GM08714 (cell line): ENCODE measurements at regions not wholly inside any gene's neighbourhood (a gene's known extent, or its start where the extent isn't known, plus 50 kb on each side); places are given as distances from the start of the nearest gene placed in this dataset.

Experiments used
- H3K4me3 ChIP-seq: fragments of 200-500 bp; sonication (Bioruptor generic); 2 replicates; pipeline ENCODE4 v1.5.1; 2014; ENCODE audit warnings: mild to moderate bottlenecking, low read length, inconsistent platforms
- ZNF274 ChIP-seq: IDR thresholded peaks from 2 replicates; pipeline ENCODE4 v1.6.1; 2012; ENCODE audit warnings: mild to moderate bottlenecking, low read depth, low read length

DNA sequence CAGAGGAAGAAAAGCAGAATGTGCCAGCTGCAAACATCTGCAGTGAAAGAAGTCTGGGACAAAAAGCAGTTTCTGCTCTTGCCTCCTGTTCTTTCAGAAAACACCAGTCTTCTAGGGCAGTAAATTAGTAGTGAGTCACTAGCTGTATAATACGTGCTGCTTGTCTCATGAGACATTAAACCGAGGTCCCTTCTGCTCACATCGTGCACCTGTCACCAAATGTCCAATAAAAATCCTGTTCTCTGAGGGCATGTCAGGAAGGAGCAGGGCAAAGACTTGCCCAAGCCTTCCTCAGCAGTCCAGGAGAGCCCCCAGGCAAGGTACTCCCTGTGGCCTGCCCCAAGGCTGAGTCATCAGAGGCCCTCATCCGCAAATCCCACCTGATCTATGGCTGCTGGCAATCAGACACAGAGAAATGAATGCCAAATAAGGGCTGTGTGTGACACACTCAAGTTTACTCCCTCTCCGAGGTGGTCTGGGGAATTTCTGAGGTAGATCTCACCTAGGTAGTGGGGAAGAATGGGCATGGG, 255.3 kb upstream of the SMARCA2 start:
- H3K4me3 ChIP-seq: no peak overlapping the region
- no peak for TF ChIP-seq ZNF274

DNA sequence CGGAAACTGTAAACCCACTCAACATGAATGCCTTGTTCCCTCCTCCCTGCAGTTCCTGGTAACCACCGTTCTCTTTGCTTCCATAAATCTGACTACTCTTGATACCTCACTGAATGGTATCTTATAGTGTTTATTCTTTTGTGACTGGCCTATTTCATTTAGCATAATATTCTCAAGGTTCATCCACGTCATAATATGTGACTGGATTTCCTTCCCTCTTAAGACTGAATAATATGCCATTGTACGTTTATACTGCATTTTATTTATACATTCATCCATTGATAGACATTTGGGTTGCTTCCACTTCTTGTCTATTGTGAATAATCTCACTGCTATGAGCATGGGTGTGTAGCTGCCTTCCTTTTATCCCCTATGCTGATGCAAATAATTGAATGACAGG, 253.3 kb upstream of the SMARCA2 start:
- no peak overlapping the region for H3K4me3 ChIP-seq
- TF ChIP-seq ZNF274: no peak

DNA sequence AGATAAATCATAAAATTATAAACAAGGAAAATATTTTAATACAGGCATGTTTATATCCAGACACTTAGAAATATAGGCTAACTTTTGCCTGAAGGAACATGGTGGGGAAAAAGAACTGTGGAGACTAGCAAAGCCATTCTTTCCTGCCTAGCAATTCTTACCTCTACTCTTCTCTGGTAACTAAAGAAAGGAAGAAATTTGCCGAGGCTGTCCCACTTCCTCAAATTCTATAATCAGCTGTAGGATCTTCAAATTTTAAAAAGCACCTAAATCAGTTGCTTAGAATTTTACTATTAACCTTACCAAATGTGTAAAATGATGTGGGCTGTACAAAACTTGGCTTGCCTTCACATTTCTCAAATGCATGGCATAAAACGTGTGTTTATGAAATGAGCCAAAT, 249.1 kb upstream of the SMARCA2 start:
- no peak overlapping the region for H3K4me3 ChIP-seq
- no peak for TF ChIP-seq ZNF274

DNA sequence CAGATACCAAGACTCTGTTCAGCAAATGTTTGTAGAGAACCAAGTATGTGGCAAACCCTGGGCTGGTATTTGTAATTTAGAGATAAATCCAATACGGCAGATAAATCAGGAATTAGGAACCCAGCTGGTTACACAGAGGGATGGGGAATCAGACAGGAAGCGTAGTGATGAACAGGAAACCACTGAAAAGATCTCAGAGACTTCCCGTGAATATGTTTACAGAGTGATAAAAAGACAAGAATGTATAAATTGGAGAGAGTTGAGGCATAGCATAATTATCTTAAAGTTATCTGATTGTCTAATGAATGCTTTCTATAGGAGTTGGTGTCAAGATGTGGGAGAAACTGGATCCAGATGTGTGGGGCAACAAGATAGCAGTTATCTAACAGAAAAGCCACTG, 246.6 kb upstream of the SMARCA2 start:
- no peak overlapping the region for H3K4me3 ChIP-seq
- TF ChIP-seq ZNF274: no peak

DNA sequence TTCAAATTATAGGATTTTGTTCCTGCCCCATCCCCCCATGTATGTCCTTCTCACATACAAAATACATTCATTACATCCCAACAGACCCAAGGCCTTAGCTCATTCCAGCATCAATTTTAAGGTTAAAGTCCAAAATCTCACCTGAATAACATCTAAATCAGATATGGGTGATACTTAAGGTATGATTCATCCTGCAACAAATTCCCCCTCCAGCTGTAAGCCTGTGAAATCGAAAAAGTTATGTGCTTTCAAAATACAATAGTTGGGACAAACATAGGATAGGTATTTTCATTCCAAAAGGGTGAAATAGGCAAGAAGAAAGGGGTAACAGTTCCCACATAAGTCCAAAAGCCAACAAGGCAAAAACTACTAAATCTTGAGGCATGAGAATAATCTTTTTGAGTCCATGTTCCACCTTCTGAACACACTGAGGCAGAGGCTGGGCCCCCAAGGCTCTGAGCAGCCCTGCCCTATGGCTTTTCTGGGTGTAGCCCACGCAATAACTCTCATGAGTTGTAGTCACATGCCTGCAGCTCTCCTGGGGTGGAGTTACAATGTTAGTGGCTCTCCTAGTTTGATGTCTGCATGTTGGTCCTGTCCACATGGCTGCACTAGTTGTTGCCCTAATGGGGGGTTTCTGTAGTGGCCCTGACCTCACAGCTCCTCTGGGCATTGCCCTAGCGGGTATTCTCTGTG, 243.9 kb upstream of the SMARCA2 start:
- H3K4me3 ChIP-seq: no peak overlapping the region
- TF ChIP-seq ZNF274: no peak

DNA sequence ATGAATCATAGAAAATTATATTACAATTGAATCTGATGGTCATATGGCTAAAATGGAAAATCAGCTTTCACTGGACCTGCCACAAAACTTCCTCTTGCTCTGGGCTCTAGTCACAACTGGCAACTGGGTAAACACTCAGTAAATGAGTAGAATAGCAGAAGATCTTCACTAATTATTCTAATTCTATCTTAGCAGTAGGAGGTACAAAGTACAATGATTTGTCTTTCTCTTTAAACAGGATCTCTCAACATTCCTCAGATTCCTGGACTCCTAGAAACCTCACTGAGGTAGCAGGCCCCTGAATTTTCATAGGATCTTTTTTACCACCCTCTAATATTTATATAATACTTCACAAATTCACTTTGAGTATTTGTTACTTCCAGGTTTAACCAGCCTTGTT, 239.9 kb upstream of the SMARCA2 start:
- no peak overlapping the region for H3K4me3 ChIP-seq
- TF ChIP-seq ZNF274: no peak

DNA sequence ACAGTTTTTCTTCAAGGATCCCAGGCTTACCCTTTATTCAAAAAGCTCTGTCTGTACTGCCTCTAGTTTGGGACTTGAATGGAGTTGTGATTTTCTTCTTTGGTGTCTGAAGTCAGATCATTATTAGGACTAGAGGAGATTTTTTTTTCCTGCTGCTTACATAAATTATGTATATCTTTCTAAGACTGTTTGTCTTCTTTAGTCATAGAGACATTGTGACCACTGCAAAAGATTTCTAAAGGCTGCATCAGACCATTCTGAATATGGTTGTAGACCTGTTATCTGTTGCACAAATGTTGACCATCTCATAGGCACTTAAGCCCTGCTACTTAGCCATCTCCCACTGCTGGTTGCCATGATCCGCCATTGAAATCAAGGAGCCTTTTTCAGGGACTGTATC, 238.5 kb upstream of the SMARCA2 start:
- no peak overlapping the region for H3K4me3 ChIP-seq
- TF ChIP-seq ZNF274: no peak

DNA sequence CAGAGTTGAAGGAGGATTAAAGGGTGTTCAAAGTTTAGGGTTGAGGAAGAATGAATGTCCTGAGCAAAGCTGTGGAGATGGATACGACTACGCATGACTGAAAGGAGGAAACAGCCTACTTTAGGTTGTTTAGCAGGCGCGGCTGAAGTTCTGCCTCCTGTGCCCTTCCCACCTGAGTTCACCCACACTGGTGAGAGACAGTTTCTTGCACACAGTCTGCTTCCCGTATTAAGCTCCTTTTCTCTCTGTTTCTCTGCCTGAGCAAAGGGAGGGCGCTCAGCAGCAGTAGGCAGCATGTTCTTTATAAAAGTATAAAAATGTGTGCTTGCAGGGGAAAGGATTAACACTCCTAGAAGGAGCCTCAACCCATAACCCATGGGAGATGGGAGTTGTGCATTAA, 224.0 kb upstream of the SMARCA2 start:
- H3K4me3 ChIP-seq: no peak overlapping the region
- no peak for TF ChIP-seq ZNF274

DNA sequence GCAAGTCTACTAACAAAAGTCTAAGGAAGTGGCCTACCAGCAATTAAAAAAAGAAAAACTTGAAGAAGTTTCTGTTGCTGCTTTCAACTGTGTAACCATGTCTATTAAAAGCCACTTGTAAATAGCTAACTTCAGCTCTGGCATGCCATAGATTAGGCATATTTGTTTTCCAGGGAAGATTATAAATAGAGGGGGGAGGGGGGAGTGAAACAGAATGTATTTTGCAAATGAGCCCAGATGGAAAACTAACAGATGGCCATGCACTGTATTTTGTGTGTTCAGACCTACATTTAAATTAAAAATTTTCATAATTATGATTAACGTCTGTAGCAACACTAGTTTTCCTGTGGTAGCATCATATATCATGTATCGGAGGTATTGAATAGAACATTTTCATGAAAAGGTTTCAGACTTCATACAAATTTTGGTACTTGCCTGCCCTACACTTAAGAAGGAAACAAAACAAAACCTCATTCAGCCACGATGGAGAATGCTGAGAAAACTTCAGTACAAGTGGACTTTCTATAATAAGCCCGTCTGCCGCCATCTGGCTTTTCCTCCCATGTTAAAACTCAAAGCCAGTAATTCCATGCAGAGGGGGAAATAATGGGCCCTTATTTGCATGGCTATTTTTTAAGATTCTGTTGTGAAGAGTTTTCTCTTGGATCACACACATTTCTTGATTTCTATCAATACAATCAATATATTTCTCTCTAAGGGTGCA, 220.4 kb upstream of the SMARCA2 start:
- H3K4me3 ChIP-seq: no peak overlapping the region
- no peak for TF ChIP-seq ZNF274

DNA sequence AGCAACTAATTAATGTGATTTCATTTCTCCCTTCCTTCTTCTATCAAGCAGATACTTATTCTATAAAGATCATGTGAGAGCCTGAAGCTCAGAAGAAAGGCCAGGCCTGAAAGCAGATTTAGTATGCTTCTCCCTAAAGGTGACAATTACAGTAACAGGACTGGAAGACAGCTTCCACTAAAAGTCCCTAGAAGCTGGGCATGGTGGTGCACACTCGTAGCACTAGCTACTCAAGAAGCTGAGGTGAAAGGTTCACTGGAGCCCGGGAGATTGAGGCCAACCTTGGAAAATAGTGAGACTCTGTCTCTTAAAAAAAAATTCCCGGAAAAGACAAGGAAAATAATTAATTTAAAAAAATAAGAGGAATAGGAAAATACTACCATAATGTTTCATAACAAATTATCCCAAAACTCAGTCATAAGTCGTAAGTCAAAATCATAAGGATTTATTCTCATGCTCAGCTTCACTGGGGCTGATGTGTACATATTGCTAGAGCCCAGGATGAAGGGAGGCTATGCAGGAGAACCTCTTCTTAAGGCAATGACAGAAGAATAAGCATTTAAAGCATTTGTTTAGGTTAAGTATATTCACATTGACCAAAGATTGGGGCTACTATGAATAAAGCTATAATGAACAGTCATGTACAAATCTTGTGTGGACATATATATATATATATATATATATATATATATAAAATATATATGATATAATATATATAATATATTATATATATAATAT, 210.8 kb upstream of the SMARCA2 start:
- no peak for TF ChIP-seq ZNF274
- H3K4me3 ChIP-seq: no peak overlapping the region

DNA sequence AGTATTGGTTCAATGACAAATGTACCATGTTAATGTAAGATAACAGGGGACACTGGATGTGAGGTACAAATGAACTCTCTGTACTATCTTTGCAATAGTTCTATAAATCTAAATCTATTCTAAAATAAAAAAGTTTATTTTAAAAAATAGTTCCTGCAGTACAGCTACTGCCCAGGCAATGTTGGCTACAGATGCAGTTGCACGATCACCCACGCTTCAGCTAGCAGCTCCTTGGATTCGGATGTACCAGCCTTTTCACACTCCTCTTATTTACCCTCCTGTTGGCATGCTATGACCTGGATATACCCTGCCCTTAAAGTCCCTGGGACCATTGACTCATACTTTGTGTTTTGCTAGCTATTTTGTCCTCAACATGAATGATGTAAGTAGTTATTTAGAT, 185.4 kb upstream of the SMARCA2 start:
- no peak overlapping the region for H3K4me3 ChIP-seq
- no peak for TF ChIP-seq ZNF274

DNA sequence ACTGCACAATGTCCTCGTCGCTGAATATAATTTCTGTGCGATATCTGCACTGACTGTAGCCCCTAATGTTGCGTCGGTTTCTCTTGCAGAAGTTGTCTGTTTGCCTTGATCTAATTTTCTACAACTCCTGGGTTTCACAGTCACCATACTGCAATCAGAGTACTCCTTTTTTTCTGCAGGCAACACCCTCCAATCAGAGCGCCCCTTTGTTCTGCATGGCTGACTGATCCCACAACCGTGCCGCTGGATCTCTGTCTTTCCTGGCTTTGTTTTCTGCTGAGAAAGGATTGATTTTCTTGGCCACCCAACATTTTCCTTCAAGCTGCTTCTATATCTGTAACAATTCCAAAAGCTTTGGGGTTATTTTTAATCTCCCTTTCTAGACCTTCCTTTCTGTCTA, 182.2 kb upstream of the SMARCA2 start:
- no peak overlapping the region for H3K4me3 ChIP-seq
- no peak for TF ChIP-seq ZNF274

DNA sequence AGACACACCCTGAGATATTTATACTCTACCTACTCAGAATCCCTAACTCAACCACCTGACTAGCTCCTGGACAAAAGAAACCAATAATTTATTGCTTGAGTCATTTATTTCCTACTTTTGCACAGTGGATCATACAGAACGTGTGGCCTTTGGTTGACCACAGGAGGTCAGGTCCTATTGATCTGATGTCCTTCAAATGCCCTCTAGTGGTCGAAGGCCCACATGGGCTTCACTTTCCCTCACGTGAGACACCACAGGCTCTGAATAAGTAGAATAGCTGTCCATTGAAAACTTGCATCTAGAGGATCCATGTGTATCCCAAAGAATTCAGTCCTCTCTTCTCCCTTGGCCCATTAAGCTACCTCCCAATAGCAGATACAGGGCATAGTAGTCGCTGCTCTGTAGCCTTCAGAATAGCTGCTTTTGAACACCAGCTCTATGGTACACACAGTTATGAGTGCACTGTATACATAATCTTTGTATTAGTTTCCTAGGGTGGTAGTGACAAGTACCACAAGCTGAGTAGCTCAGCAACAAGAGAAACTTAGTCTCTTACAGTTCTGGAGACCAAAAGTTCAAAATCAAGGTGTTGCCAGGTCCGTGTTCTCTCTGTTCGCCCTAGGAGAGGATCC, 177.6 kb upstream of the SMARCA2 start:
- no peak for TF ChIP-seq ZNF274
- no peak overlapping the region for H3K4me3 ChIP-seq

DNA sequence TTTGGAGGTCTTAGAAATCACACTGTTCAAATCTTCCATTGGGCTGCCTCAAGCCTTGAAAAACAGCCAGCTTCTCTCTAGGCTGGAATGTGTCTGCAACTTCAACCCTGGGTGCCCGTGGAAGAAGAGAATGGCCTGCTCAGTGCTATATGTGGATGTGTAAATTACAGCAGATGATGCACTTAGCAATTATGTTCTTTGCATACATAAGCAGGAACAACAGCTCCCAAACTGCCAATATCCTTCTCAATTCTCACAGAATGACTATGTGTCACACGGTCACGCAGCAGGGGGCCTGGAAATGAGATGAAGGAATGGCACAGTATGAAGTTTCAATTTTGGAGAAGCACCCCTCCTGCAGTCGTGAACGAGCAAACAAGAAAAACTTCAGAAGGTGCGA, 175.2 kb upstream of the SMARCA2 start:
- TF ChIP-seq ZNF274: no peak
- no peak overlapping the region for H3K4me3 ChIP-seq
